ENCODE measurements at regions not wholly inside any gene's neighbourhood (a gene's known extent, or its start where the extent isn't known, plus 50 kb on each side); places are given as distances from the start of the nearest gene placed in this dataset.

DNA sequence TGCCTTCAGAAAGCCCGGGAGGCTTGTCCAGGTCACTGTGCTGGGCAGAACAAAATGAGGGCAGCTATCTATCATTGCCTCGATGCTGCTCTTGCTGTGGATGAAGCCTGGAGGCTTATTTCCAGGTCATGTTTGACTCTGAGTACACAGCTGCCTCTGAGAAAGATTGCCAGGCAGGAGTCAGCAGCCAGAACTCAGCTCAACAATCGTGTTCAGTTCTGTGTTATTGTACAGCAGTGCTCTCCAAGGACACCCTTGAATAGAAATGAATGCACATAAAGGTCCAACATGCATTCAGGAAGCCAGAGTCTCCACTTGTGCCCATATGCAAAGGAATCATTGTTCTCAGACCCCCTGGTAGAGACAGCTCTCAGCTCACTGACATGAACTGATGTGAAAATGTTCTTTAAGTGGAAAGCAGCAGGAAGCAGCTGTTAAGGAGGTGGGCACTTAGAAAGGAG is 61.7 kb upstream of the ZFR start:
- TF ChIP-seq, protein P1, sequence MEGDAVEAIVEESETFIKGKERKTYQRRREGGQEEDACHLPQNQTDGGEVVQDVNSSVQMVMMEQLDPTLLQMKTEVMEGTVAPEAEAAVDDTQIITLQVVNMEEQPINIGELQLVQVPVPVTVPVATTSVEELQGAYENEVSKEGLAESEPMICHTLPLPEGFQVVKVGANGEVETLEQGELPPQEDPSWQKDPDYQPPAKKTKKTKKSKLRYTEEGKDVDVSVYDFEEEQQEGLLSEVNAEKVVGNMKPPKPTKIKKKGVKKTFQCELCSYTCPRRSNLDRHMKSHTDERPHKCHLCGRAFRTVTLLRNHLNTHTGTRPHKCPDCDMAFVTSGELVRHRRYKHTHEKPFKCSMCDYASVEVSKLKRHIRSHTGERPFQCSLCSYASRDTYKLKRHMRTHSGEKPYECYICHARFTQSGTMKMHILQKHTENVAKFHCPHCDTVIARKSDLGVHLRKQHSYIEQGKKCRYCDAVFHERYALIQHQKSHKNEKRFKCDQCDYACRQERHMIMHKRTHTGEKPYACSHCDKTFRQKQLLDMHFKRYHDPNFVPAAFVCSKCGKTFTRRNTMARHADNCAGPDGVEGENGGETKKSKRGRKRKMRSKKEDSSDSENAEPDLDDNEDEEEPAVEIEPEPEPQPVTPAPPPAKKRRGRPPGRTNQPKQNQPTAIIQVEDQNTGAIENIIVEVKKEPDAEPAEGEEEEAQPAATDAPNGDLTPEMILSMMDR (IDR thresholded peaks at IDR 0.05), result no peak
- no peak for TF ChIP-seq POLR2A (IDR thresholded peaks at IDR 0.05)

Measured in heart left ventricle (tissue), 13 donors.